SKM-1 (cell line): ENCODE measurements at regions not wholly inside any gene's neighbourhood (a gene's known extent, or its start where the extent isn't known, plus 50 kb on each side); places are given as distances from the start of the nearest gene placed in this dataset.

ENCODE experiments used
- DNase-seq: peaks from one replicate; lab custom pipeline; 2025; ENCODE audit not compliant: unreplicated experiment; lab: John Stamatoyannopoulos, UW

GRCh38 chr6:132003516-132004178, 52.5 kb upstream of the CCN2 start:
- DNase-seq: no peak
